Epithelial cell of proximal tubule (primary cell): ENCODE measurements at regions not wholly inside any gene's neighbourhood (a gene's known extent, or its start where the extent isn't known, plus 50 kb on each side); places are given as distances from the start of the nearest gene placed in this dataset.
"Not testable (repeated sequence)": the region's sequence is repeated elsewhere in the genome, so short reads cannot be mapped to it uniquely, and the experiment has no call there.

Experiments
- DNase-seq: peaks from one replicate; pipeline ENCODE4 v3.0.0-alpha.2; 2011; ENCODE audit warnings: low read depth
- H3K4me3 ChIP-seq: 2 replicates; pipeline ENCODE4 v1.5.1; 2011; ENCODE audit warnings: low read depth, mild to moderate bottlenecking, low read length
- CTCF ChIP-seq: conservative IDR thresholded peaks from 2 replicates; pipeline ENCODE4 v1.5.1; 2012; ENCODE audit warnings: low read depth, mild to moderate bottlenecking, low read length

GRCh38 chr20:47887477-47888080, 102.3 kb upstream of the SULF2 start:
- TF ChIP-seq CTCF = no peak
- no peak overlapping the region for H3K4me3 ChIP-seq
- no peak for DNase-seq

- no peak for DNase-seq
- TF ChIP-seq CTCF = no peak
- H3K4me3 ChIP-seq = no peak overlapping the region
Observed at GRCh38 chr20:47887064-47887463, 101.8 kb upstream of the SULF2 start.

- H3K4me3 ChIP-seq = no peak overlapping the region
- no peak for TF ChIP-seq CTCF
- DNase-seq = no peak
Observed at GRCh38 chr20:47886454-47887041, 101.3 kb upstream of the SULF2 start.

GRCh38 chr20:47885909-47886453, 100.7 kb upstream of the SULF2 start:
- no peak for TF ChIP-seq CTCF
- DNase-seq = no peak
- H3K4me3 ChIP-seq = no peak overlapping the region

GRCh38 chr20:47883940-47884339, 98.7 kb upstream of the SULF2 start:
- not testable (repeated sequence) for DNase-seq, H3K4me3 ChIP-seq

GRCh38 chr20:47883186-47883585, 97.9 kb upstream of the SULF2 start:
- no peak for DNase-seq
- no peak overlapping the region for H3K4me3 ChIP-seq
- no peak for TF ChIP-seq CTCF

GRCh38 chr20:47879771-47880170, 94.5 kb upstream of the SULF2 start:
- DNase-seq = no peak
- no peak for TF ChIP-seq CTCF
- no peak overlapping the region for H3K4me3 ChIP-seq
